ENCODE measurements at regions not wholly inside any gene's neighbourhood (a gene's known extent, or its start where the extent isn't known, plus 50 kb on each side); places are given as distances from the start of the nearest gene placed in this dataset.

- in situ Hi-C loops (cut with MboI; ENCODE audit: low sequenced_read_pairs) (no loop called here), intact Hi-C loops (cut with micrococcal nuclease) (no loop called here), dilution Hi-C loops (cut with HindIII; ENCODE audit: low sequenced_read_pairs, unreplicated experiment) (no loop called here)
- Histone ChIP-seq H3K27ac (ENCODE audit: insufficient read depth, low read length) (no peak overlapping the region), H3K4me1 (ENCODE audit: control insufficient read depth, insufficient read depth, low read length) (no peaks in the 10 kb centered on the region), H3K4ac (ENCODE audit: low read depth, low read length) (no peak overlapping the region), H4K8ac (ENCODE audit: low read depth in 2 of 2, low read length in 2 of 2) (no peak overlapping the region), H3K36me3 (ENCODE audit: control insufficient read depth, insufficient read depth, low read length) (no peaks in the 10 kb centered on the region), H3K79me1 (ENCODE audit: low read depth in 1 of 2, low read length in 2 of 2) (no peaks in the 10 kb centered on the region), H3K27me3 (ENCODE audit: control insufficient read depth, insufficient read depth, low read length) (no peaks in the 10 kb centered on the region), H2BK120ac (ENCODE audit: low read depth, low read length) (no peak overlapping the region), H4K5ac (ENCODE audit: low read depth, low read length) (no peak overlapping the region), H3K9me1 (ENCODE audit: insufficient read depth, low read length) (no peaks in the 10 kb centered on the region), H3K4me2 (ENCODE audit: low read depth, low read length) (no peak overlapping the region), H3K18ac (ENCODE audit: low read depth, low read length) (no peak overlapping the region), H4K91ac (ENCODE audit: insufficient read depth, low read depth, low read length) (no peak overlapping the region), H3K56ac (ENCODE audit: extremely low read depth, insufficient read depth, low read length) (no peak overlapping the region), H2BK20ac (ENCODE audit: low read depth, low read length) (no peak overlapping the region), H2BK5ac (ENCODE audit: low read depth, low read length, poor library complexity, severe bottlenecking) (no peak overlapping the region), H3K14ac (replicated peaks; ENCODE audit: low read depth, low read length) (no peak overlapping the region), H2AK5ac (ENCODE audit: low read depth, low read length) (no peak overlapping the region), H3K23ac (ENCODE audit: low read depth, low read length) (no peak overlapping the region), H2BK15ac (ENCODE audit: low read depth, low read length) (no peak overlapping the region), H4K20me1 (ENCODE audit: insufficient read depth, low read length) (no peaks in the 10 kb centered on the region), H3K4me3 (ENCODE audit: insufficient read depth, low read depth, low read length) (no peak overlapping the region), H2AFZ (replicated peaks; ENCODE audit: low read length, poor library complexity) (no peak overlapping the region), H2AK9ac (replicated peaks; ENCODE audit: low read depth, low read length, poor library complexity) (no peak overlapping the region), H3K9ac (ENCODE audit: low read depth, low read length) (no peak overlapping the region), H3K9me3 (ENCODE audit: control insufficient read depth, insufficient read depth, low read length) (peaks cover 52% of the 10 kb centered on the region)
- no peak for TF ChIP-seq MAFK (IDR thresholded peaks at IDR 0.05; ENCODE audit: low read depth, low read length)
- no peak for TF ChIP-seq USF2 (IDR thresholded peaks at IDR 0.05; ENCODE audit: low read depth, low read length)
- TF ChIP-seq RAD21 (IDR thresholded peaks at IDR 0.05; ENCODE audit: low read length): no peak
- no peak for TF ChIP-seq NFE2L2 (IDR thresholded peaks at IDR 0.05; ENCODE audit: low read depth, low read length)
- TF ChIP-seq RFX5 (IDR thresholded peaks at IDR 0.05; ENCODE audit: low read depth, low read length): no peak
- TF ChIP-seq MAZ (IDR thresholded peaks at IDR 0.05; ENCODE audit: borderline replicate concordance, low read depth, low read length): no peak
- TF ChIP-seq RCOR1 (IDR thresholded peaks at IDR 0.05; ENCODE audit: insufficient replicate concordance, low read length): no peak
- no peak for TF ChIP-seq CTCF (conservative IDR thresholded peaks at IDR 0.05; ENCODE audit: low read depth, low read length)
- TF ChIP-seq BHLHE40 (IDR thresholded peaks at IDR 0.05; ENCODE audit: low read depth, low read length): no peak
- TF ChIP-seq CHD1 (IDR thresholded peaks at IDR 0.05; ENCODE audit: low read depth, low read length): no peak
- no peak for TF ChIP-seq ELK1 (IDR thresholded peaks at IDR 0.05; ENCODE audit: borderline replicate concordance, low read depth, low read length)
- no peak for TF ChIP-seq SMC3 (IDR thresholded peaks at IDR 0.05; ENCODE audit: low read depth, low read length)
- BruUV-seq (replicated peaks): no TSS peak
- ChIA-PET POLR2A (ENCODE audit: unreplicated experiment) (no interaction called here), CTCF (no interaction called here)
- WGBS, 2 experiments (ENCODE audit: extremely low coverage in 2 of 2, insufficient read length in 1 of 2): 75% methylated on average over 14 of the region's 23 CpGs; no CpG with 5 or more reads in 1 of the 2 experiments
- ATAC-seq (ENCODE audit: low read depth) (no peak), DNase-seq (no peak)
Observed at GRCh38 chr22:48511781-48512327, 1315.8 kb downstream of the BRD1 start.

Data from IMR-90 (cell line).